HG03521 (cell line): ENCODE measurements at regions not wholly inside any gene's neighbourhood (a gene's known extent, or its start where the extent isn't known, plus 50 kb on each side); places are given as distances from the start of the nearest gene placed in this dataset.
"Not testable (repeated sequence)": the region's sequence is repeated elsewhere in the genome, so short reads cannot be mapped to it uniquely, and the experiment has no call there.

Source experiments
- ATAC-seq: cut with Tn5 transposase; IDR thresholded peaks from one replicate; pipeline ENCODE4 v1.9.1; 2021; ENCODE audit warnings: mild to moderate bottlenecking, moderate library complexity; ENCODE audit not compliant: unreplicated experiment

DNA sequence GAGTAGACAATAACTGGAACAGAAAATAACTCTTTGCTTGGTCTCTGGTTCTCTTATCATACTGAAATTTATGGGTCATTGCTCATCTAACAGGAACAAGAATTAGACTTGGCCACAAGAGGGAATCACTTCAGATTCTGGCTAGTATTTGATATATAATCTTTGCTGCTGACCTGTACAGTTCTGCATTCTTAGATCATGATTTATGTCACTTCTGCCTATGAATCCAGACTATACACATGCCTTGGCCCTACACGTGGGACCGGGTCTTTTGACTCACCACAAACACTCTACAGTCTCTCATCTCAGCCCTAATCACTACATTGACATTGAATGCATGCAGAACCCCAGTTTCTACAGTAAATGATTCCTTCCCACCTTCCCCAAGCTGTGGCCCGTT, 162.5 kb upstream of the SOX2 start:
- ATAC-seq = no peak

DNA sequence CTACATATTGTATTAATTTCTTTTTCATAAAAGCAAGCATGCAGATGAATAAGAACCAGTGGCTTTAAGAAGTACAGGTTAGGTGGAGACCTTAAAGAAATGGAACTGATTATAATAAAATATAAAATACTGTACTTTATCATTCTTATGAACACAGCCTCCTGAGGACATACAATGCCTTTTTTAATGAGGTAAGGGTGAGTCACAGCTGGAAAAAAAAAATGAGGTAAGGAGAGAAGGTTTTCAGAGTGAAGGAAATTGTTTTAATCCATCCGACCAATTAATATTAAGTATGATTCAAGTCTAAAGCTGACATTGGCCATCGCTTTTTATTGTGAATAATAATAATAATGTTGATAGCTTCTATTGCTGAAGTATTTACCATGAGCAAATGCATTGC, 170.3 kb upstream of the SOX2 start:
- no peak for ATAC-seq

DNA sequence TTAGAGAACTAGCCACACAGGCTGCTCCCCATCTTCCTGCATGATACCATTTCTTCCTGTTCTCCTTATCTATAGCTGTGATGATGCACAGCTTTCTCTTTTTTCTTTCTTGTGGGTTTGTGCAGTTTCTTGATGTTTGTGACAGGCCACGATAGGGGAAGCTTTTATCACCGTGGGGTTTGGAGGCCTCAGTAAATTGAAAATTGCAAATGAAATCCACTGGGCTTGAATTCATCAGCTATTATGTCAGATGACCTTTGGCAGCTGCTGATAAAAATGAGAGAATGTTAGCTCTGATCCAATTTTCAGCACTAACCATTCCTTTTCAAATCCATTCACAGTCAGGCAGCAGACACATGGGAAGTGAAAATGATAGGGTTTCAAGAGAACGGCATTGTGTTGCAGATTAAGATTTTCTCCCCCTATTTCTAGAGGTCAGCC, 176.9 kb upstream of the SOX2 start:
- ATAC-seq = no peak

DNA sequence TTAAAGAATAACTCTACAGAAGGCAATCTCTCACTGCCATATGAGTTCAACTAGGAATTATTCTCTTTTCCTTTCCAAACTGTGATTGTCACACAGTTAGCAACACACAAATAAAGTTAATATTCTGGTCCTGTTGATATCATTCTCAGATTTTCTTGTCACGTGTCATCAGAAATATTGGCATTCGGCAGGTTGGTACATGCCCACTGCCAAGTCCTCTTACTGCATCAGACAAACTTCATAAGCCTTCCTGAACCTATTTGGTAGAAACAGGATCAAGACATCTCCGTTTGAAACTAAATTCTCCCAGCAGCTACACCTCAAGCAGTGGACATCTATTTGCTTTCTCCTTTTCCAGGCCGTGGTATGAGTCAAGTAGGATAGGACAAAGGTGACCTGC, 177.9 kb upstream of the SOX2 start:
- ATAC-seq = no peak

DNA sequence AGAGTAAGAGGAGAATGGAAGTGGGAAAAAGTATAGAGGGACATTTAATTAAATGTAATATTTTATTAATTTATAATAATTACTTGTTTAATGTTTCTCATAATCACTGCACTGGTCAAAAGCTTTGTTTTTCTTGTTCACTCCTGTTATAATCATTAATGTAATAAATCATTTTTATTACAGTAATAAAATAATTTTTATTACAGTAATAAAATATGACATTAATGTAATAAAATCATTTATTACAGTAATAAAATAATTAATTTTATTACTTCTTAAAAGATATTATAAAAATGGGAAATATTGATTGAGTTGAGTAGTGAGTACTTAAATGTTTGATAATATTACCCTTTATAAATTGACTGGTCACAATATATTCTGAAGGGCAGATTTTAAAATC, 181.1 kb upstream of the SOX2 start:
- ATAC-seq = no peak

DNA sequence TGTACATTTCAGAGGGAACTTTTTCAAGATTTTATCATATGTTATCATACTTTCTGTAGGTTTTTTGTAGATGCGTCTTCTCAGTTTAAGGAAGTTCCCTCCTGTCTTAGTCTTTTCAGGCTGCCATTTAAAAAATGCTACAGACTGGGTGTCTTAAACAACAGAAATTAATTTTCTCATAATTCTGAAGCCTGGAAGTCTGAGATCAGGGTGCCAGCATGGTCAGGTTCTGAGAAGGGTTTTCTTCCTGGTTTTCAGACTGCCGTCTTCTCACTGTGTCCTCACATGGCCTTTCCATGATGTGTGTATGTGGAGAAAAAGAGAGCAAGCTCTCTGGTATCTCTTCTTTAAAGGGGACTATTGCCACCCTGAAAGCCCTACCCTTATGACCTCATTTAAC, 189.9 kb upstream of the SOX2 start:
- no peak for ATAC-seq

DNA sequence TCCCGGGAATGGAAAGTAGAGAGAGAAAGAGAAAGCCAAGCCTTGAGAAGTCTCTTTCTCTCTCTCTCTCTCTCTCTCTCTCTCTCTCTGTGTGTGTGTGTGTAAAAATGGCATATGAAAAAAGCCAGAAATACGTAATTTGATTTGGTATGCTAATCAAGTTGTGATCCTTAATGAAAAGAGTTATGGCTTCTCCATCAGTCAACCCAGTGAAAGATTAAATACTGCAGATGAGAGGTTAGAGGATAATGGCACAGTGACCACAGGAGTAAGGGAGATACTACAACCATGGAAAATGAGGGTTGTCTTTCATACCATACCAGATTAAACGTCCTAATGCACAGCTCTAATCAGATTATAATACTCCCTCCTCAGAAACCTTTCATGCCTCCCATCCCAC, 193.5 kb upstream of the SOX2 start:
- ATAC-seq = no peak

DNA sequence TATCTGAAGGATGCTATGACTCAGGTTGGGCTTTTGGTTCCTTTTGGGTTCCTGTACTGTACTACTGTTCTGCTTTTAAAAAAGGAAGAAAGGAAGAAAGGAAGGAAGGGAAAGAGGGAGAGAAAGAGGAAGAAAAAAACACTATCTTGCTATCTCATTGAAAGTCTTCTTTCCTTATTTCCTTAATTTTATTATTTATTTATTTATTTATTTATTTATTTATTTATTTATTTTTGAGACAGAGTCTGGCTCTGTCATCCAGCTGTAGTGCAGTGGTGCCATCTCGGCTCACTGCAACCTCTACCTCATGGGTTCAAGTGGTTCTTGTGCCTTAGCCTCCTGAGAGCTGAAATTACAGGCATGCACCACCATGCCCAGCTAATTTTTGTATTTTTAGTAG, 198.9 kb upstream of the SOX2 start:
- no peak for ATAC-seq

DNA sequence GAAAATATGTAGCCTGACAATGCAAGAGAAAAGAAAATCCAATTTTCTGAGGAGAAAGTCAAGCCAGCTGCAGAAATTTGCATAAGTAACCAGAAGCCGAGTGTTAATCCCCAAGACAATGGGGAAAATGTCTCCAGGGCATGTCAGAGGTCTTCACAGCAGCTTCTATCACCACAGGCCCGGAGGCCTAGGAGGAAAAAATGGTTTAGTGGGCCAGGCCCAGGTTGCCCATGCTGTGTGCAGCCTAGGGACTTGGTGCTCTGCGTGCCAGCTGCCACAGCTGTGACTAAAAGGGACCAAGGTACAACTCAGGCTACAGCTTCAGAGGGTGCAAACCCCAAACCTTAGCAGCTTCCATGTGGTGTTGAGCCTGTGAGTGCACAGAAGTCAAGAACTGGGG, 201.2 kb upstream of the SOX2 start:
- no peak for ATAC-seq

DNA sequence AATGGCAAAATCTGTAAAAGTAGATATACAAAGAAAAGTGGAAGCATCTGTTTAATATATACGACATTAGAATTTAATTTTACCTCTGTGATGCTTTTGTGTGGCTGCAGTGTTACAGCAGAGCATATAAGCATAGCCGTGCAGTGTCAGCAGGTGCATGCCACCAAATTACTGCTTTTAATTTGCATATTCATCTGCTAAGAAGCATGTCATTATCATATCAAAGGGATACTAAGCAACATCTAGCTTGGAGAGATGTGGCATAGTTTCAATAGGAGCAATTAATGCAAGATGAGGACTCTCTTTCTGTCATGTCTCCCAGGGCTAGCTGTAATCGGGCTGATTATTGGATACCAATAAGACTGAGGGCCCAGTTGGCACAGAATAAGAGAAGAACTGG, 214.4 kb upstream of the SOX2 start:
- ATAC-seq = no peak

DNA sequence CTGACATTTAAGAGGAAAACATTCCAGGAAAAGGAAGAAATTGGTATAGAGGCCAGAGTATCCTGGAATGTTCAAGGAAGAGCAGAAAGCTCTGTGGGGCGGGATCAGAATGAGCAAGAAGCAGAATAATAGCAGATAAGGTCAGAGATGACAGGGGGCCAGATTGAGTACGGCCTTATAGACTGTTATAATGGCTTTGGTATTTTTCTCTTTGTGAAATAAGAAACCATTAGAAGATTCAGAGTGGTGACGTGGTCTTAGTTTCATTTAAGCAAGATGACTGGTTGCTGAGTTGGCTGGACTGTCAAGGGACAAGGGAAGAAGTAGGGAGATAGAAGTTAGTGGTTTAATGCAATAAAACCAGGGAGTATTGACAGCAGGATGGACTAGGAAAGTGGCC, 218.3 kb upstream of the SOX2 start:
- no peak for ATAC-seq

DNA sequence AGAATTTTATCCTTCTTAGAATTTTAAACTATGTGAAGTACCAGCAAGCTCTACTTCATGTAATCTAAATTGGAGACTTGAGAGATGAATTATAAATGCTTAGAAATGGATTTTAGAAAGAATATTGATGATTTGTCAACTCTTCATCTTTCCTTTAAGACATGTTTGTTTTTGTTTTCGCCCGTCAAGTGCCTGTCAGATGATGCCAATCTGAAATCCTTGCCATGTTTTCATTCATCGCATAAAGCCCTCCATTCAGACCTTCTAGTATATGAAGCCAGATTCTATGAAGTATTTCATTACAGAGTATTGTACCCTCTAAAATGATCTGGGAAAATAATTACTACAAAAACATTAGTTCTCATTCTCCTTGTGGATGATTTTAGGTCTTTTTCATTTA, 223.2 kb upstream of the SOX2 start:
- no peak for ATAC-seq

DNA sequence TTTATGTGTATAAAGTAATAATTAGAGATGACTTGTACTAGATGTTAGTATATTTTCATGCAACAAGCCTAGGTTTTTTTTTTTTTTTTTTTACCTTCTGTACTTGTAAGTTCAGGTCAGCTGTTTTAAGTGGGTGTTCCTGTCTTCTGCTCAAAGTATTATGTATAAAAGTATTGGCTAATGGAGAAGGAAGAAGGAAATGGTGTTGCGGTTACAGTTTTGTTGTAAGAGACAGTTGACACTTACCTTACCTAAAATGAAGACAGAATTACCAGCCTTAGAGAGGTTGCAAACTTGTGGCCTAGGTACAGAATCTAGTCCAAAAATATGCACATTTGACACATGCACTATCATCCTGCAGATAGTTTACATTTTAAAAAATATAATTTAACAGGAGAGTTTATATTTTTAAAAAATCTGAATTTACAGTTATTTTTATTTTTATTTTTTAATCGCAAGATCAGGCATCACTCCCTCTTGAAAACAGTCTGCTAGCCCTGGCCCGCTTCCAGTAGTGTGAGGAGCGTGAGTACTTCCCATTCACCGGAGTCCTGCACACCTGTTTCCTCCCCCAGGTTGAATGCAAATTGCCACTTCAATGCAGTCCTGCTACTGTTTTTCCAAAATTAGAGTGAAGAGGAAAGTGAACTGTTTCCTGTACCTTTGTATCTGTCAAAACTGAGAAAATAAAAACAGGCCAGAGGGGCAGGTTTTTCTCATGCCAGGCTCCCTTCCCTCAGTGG, 224.3 kb upstream of the SOX2 start:
- no peak for ATAC-seq

DNA sequence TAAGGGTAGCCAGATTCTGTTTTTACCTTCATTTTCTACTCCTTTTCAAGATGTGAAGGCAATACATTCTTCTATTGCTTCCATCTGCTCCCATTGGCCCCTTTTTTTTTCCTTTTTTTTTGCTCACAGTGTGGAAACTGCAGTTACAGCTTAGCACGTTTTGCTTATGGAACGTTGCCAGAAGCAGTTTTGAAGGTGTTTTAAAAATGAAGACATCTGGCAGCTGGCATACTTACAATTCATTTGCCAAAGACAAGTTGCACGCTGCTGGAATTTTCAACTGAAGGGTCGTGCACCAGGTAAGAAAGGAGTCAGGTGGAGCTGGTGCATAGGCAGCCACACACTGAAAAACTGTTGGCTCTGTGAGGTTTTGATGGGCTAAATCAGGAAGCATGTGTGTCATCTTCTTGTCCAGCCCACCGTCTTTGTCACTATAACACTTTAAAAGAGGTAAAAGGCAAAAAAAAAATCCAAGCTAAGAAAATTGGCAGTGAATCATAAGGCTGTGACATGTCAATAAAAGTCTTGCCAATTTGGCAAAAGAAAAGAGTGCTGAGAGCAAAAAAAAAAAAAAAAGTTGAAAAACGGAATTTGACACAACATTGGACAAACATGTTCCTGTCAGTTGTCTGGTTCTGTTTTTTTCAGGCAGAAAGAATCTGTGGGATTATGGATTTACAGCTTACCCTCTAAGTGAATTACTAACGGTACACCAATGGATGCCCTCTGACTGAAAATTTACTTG, 225.4 kb upstream of the SOX2 start:
- no peak for ATAC-seq

DNA sequence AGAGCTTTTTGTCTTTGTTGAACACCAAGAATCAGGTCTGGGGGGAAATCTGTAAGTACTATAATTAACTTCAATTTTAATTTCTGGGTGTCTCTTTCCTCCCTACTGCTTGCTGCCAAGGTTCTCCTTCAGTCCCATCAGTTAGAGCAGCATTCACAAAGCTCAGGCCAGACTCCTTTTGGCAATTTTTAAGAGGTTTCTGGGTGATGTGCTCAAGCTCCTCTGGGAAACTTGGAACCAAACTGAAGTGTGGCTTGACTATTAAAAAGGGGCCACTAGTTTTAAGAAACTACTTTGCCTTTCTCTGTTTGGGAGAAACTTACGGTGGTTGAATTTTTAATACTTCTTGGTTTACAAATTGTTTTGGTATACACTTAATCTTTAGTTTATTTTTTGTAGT, 227.7 kb upstream of the SOX2 start:
- no peak for ATAC-seq

DNA sequence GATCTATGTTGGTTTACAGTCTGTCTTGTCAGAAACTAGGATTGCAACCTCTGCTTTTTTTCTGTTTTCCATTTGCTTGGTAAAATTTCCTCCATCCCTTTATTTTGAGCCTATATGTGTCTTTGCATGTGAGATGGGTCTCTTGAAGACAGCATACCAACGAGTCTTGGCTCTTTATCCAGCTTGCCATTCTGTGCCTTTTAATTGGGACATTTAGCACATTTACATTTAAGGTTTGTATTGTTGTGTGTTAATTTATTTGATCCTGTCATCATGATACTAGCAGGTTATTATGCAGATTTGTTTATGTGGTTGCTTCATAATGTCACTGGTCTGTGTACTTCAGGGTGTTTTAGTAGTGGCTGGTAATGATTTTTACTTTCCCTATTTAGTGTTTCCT, 236.6 kb upstream of the SOX2 start:
- not testable (repeated sequence) for ATAC-seq

DNA sequence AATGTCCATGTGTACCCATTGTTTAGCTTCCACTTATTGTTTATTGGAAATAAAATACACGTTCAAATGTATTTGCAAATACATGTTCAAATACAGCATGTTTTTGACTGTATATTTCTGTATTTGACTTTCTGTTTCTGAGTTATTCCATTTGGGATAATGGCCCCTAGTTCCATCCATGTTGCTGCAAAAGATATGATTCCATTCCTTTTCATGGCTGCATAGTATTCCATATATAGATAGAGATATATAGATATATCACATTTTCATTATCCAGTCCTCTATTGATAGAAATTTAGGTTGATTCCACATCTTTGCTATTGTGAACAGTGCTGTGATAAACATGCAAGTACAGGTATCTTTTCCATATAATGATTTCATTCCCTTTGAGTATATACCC, 241.4 kb upstream of the SOX2 start:
- no peak for ATAC-seq

DNA sequence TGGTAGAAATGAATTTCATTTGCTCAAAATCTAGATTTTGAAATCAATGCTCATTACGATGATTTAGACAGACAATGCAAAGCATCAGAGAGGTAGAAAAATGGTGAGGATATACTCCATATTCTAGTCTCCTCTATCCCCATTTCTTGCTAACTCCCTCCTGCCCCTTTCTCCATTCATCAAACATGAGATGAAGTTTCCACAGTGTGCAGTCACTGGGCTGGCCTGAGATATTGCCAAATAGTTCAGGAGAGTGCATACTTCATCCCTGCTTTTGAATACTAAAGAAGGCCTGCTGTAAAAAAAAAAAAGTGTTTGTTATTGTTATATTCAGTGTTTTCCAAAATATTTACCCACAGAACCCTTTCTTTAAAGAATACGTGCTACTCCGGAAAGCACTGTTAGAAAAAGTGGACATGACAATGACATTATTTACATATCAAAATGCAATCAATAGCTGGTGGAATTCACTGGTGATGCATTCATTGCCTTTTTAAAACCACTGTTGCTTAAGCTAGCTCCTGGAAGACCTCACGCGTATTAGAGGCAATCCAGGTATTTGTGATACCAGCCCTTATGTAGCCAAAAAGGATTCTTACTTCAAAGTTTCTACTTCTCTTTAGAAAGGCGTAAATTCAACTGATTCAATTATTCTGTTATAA, 247.6 kb upstream of the SOX2 start:
- ATAC-seq = no peak

DNA sequence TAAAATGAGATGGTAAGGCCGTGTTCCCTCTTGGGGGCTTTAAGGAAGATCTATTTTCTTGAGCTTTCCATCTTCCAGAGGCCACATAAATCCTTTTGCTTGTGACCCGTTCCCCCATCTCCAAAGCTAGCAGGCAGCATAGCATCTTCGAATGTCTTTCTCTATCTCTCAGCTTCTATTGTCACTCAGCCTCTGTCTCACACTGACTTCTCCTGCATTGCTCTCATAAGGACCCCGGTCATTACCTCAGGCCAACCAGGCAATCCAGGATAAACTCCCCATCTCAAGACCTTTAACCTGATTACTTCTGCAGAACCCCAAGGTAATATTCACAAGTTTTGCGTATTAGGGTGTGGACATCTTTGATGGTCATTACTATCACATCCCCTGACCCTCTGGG, 250.3 kb upstream of the SOX2 start:
- no peak for ATAC-seq

DNA sequence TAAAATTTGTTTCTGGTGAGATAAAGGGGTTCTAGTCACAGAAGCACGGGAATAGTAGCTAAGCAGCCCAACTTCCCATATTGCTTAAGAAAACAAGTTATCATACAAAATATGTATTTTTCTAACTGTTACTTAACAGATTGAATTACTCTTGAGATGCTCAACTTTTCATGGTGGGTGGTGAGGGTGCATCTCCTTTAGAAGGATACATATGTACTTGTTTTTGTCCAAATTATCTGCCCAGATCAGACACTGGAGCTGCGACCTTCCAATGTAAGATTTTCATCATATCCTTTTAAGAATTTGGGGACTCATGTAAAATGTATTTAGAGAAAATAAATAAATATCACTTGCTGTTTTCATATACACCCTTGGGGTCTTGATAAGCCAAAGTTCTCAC, 252.2 kb upstream of the SOX2 start:
- ATAC-seq = no peak

DNA sequence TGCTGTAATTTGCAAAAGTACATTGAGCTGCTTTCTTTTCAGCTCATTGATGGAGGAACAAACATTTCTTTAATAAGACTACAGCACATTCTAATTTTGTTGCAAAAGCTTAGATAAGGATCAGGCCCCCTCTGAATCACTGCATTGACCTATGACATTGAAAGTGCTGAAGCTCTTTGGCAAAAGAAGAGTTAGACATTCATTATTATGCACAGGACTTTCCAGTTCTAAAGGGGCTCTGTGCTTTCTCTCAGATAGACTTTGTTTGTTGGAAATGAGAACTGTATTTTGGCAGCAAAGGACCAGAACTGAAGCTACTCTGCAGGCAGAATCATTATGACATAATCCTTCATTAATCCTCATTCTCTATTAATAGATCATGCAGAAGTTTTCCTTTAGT, 252.9 kb upstream of the SOX2 start:
- ATAC-seq = no peak

DNA sequence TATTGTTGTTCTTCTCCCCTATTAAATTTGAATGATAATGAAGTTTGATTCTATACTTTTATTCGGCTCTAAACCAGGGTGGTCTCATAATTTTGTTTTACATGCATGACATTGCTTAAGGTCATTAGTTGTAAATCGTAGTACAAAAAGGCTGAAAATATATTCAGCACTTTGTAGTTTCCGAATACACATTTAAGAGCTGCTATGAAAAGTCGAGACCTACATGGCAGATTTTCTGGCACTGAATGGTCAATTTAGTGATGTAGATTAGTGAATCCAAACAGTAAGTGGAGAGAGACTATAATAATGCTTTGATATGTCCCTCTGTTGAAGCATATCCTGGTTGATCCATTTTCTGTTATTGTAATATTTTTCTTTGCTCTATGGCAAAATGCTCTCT, 254.0 kb upstream of the SOX2 start:
- ATAC-seq = no peak
